22Rv1 (cell line): ENCODE measurements at regions not wholly inside any gene's neighbourhood (a gene's known extent, or its start where the extent isn't known, plus 50 kb on each side); places are given as distances from the start of the nearest gene placed in this dataset.

ENCODE experiments used
- CTCF ChIP-seq: fragments of 450-650 bp; IDR thresholded peaks from 2 replicates; pipeline ENCODE4 v1.5.1; 2017; ENCODE audit warnings: mild to moderate bottlenecking
- ZFX ChIP-seq: fragments of 450-650 bp; IDR thresholded peaks from 2 replicates; pipeline ENCODE4 v1.6.1; 2017; ENCODE audit warnings: antibody characterized with exemption, borderline replicate concordance

- TF ChIP-seq CTCF, result no peak
- no peak for TF ChIP-seq ZFX
Measured at GRCh38 chr10:120174491-120174890, 282.0 kb downstream of the SEC23IP start.
